Right forelimb (tissue), 1 donor: ENCODE measurements at regions not wholly inside any gene's neighbourhood (a gene's known extent, or its start where the extent isn't known, plus 50 kb on each side); places are given as distances from the start of the nearest gene placed in this dataset.

ENCODE experiments used
- DNase-seq: peaks from one replicate; pipeline ENCODE4 v3.0.0-alpha.2; 2018

- DNase-seq: no peak
Observed at GRCh38 chr10:123459371-123460091, 206.6 kb upstream of the GPR26 start.

GRCh38 chr10:123462246-123462645 is 203.9 kb upstream of the GPR26 start:
- no peak for DNase-seq

- no peak for DNase-seq
Observed at GRCh38 chr10:123462756-123463155, 203.4 kb upstream of the GPR26 start.

- DNase-seq: no peak
Observed at GRCh38 chr10:123463181-123463580, 203.0 kb upstream of the GPR26 start.

- no peak for DNase-seq
Observed at GRCh38 chr10:123463698-123464097, 202.5 kb upstream of the GPR26 start.

GRCh38 chr10:123464430-123465323 is 201.5 kb upstream of the GPR26 start:
- DNase-seq: no peak

GRCh38 chr10:123470336-123470921 is 195.7 kb upstream of the GPR26 start:
- no peak for DNase-seq

- no peak for DNase-seq
Observed at GRCh38 chr10:123471811-123472210, 194.3 kb upstream of the GPR26 start.

- no peak for DNase-seq
Observed at GRCh38 chr10:123472606-123473005, 193.5 kb upstream of the GPR26 start.

GRCh38 chr10:123474700-123475099 is 191.5 kb upstream of the GPR26 start:
- DNase-seq: no peak

GRCh38 chr10:123475466-123475865 is 190.7 kb upstream of the GPR26 start:
- DNase-seq: no peak

- DNase-seq: no peak
Observed at GRCh38 chr10:123478116-123478515, 188.0 kb upstream of the GPR26 start.

GRCh38 chr10:123479640-123480039 is 186.5 kb upstream of the GPR26 start:
- DNase-seq: no peak

GRCh38 chr10:123480344-123480743 is 185.8 kb upstream of the GPR26 start:
- no peak for DNase-seq

- no peak for DNase-seq
Observed at GRCh38 chr10:123480845-123481244, 185.3 kb upstream of the GPR26 start.

- no peak for DNase-seq
Observed at GRCh38 chr10:123484722-123485121, 181.4 kb upstream of the GPR26 start.

GRCh38 chr10:123485341-123485960 is 180.7 kb upstream of the GPR26 start:
- no peak for DNase-seq

- no peak for DNase-seq
Observed at GRCh38 chr10:123488436-123488835, 177.7 kb upstream of the GPR26 start.

- no peak for DNase-seq
Observed at GRCh38 chr10:123491364-123491763, 174.8 kb upstream of the GPR26 start.

GRCh38 chr10:123492016-123492415 is 174.1 kb upstream of the GPR26 start:
- DNase-seq: no peak

- no peak for DNase-seq
Observed at GRCh38 chr10:123494301-123494808, 171.8 kb upstream of the GPR26 start.

- DNase-seq: no peak
Observed at GRCh38 chr10:123496375-123496774, 169.8 kb upstream of the GPR26 start.
